Liver (tissue), 3 donors: ENCODE measurements at regions not wholly inside any gene's neighbourhood (a gene's known extent, or its start where the extent isn't known, plus 50 kb on each side); places are given as distances from the start of the nearest gene placed in this dataset.

Experiments used
- ATF3 ChIP-seq: IDR thresholded peaks from 2 replicates; pipeline ENCODE4 v1.6.1; 2016; ENCODE audit warnings: antibody characterized with exemption
- JUND ChIP-seq, 2 donors: IDR thresholded peaks; 2 replicates each; pipeline ENCODE4 v1.6.1; 2016; ENCODE audit warnings: antibody characterized with exemption in 2 of 2
- RAD21 ChIP-seq, 2 donors: IDR thresholded peaks; 2 replicates each; pipeline ENCODE4 v1.6.1; 2016; ENCODE audit warnings: antibody characterized with exemption in 2 of 2, mild to moderate bottlenecking in 2 of 2
- RXRA ChIP-seq, 2 donors: IDR thresholded peaks; 2 replicates each; pipeline ENCODE4 v1.6.1; 2017 to 2018; ENCODE audit warnings: antibody characterized with exemption in 2 of 2, mild to moderate bottlenecking in 1 of 2
- SP1 ChIP-seq: IDR thresholded peaks from 2 replicates; pipeline ENCODE4 v1.6.1; 2018; ENCODE audit warnings: antibody characterized with exemption, mild to moderate bottlenecking
- TAF1 ChIP-seq: conservative IDR thresholded peaks from 2 replicates; pipeline ENCODE4 v1.6.1; 2016; ENCODE audit warnings: antibody characterized with exemption, mild to moderate bottlenecking
- ZBTB33 ChIP-seq: IDR thresholded peaks from 2 replicates; pipeline ENCODE4 v1.6.1; 2016; ENCODE audit warnings: antibody characterized with exemption
- TF ChIP-seq, protein P1 (sequence below): fragments of 150-350 bp; IDR thresholded peaks from 2 replicates; pipeline ENCODE4 v1.5.1; 2017; ENCODE audit warnings: improper control_type of control experiment, low read depth, low read length; ENCODE audit not compliant: missing input control
- TF ChIP-seq, protein P2 (sequence below): IDR thresholded peaks from 2 replicates; pipeline ENCODE4 v1.6.1; 2016; ENCODE audit warnings: antibody characterized with exemption, mild to moderate bottlenecking
- TF ChIP-seq, protein P3 (sequence below): IDR thresholded peaks from 2 replicates; pipeline ENCODE4 v1.6.1; 2016; ENCODE audit warnings: antibody characterized with exemption
- donor health status: healthy.
- donor health status: healthy.

GRCh38 chr2:23199115-23199918, 185.7 kb upstream of the KLHL29 start:
- TF ChIP-seq, protein P1, sequence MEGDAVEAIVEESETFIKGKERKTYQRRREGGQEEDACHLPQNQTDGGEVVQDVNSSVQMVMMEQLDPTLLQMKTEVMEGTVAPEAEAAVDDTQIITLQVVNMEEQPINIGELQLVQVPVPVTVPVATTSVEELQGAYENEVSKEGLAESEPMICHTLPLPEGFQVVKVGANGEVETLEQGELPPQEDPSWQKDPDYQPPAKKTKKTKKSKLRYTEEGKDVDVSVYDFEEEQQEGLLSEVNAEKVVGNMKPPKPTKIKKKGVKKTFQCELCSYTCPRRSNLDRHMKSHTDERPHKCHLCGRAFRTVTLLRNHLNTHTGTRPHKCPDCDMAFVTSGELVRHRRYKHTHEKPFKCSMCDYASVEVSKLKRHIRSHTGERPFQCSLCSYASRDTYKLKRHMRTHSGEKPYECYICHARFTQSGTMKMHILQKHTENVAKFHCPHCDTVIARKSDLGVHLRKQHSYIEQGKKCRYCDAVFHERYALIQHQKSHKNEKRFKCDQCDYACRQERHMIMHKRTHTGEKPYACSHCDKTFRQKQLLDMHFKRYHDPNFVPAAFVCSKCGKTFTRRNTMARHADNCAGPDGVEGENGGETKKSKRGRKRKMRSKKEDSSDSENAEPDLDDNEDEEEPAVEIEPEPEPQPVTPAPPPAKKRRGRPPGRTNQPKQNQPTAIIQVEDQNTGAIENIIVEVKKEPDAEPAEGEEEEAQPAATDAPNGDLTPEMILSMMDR, result peak; percentile 59
- TF ChIP-seq SP1 (no peak), RAD21 (IDR thresholded peaks at IDR 0.05) (peak; percentile 74 to 84), RXRA (IDR thresholded peaks at IDR 0.05) (no peak), JUND (IDR thresholded peaks at IDR 0.05) (peak in 1 of 2 donors; percentile 15), TAF1 (no peak), ATF3 (no peak), ZBTB33 (no peak)
- TF ChIP-seq, protein P2, sequence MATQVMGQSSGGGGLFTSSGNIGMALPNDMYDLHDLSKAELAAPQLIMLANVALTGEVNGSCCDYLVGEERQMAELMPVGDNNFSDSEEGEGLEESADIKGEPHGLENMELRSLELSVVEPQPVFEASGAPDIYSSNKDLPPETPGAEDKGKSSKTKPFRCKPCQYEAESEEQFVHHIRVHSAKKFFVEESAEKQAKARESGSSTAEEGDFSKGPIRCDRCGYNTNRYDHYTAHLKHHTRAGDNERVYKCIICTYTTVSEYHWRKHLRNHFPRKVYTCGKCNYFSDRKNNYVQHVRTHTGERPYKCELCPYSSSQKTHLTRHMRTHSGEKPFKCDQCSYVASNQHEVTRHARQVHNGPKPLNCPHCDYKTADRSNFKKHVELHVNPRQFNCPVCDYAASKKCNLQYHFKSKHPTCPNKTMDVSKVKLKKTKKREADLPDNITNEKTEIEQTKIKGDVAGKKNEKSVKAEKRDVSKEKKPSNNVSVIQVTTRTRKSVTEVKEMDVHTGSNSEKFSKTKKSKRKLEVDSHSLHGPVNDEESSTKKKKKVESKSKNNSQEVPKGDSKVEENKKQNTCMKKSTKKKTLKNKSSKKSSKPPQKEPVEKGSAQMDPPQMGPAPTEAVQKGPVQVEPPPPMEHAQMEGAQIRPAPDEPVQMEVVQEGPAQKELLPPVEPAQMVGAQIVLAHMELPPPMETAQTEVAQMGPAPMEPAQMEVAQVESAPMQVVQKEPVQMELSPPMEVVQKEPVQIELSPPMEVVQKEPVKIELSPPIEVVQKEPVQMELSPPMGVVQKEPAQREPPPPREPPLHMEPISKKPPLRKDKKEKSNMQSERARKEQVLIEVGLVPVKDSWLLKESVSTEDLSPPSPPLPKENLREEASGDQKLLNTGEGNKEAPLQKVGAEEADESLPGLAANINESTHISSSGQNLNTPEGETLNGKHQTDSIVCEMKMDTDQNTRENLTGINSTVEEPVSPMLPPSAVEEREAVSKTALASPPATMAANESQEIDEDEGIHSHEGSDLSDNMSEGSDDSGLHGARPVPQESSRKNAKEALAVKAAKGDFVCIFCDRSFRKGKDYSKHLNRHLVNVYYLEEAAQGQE, result no peak
- TF ChIP-seq, protein P3, sequence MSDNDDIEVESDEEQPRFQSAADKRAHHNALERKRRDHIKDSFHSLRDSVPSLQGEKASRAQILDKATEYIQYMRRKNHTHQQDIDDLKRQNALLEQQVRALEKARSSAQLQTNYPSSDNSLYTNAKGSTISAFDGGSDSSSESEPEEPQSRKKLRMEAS, result no peak
